ENCODE measurements at regions not wholly inside any gene's neighbourhood (a gene's known extent, or its start where the extent isn't known, plus 50 kb on each side); places are given as distances from the start of the nearest gene placed in this dataset.

- H3K9me3 Mint-ChIP-seq = peaks cover 10% of the 10 kb centered on the region
- no peak for DNase-seq (ENCODE audit: low read depth, low spot score)
- TF ChIP-seq CTCF (conservative IDR thresholded peaks at IDR 0.05) = no peak
- no peaks in the 10 kb centered on the region for H3K4me1 Mint-ChIP-seq
- no peaks in the 10 kb centered on the region for H3K27me3 Mint-ChIP-seq (ENCODE audit: low read depth)
- H3K4me3 Mint-ChIP-seq = no peak overlapping the region
- peaks cover 3% of the 10 kb centered on the region for H3K36me3 Mint-ChIP-seq (ENCODE audit: low read depth)
- H3K27ac Mint-ChIP-seq (ENCODE audit: unreplicated experiment) = no peak overlapping the region
Measured at GRCh38 chr4:74598611-74599325, 153.8 kb downstream of the AREG start.

- H3K4me1 Mint-ChIP-seq = no peaks in the 10 kb centered on the region
- H3K36me3 Mint-ChIP-seq (ENCODE audit: low read depth) = no peaks in the 10 kb centered on the region
- no peak overlapping the region for H3K27ac Mint-ChIP-seq (ENCODE audit: unreplicated experiment)
- H3K4me3 Mint-ChIP-seq = no peak overlapping the region
- TF ChIP-seq CTCF (conservative IDR thresholded peaks at IDR 0.05) = no peak
- no peaks in the 10 kb centered on the region for H3K27me3 Mint-ChIP-seq (ENCODE audit: low read depth)
- peaks cover 4% of the 10 kb centered on the region for H3K9me3 Mint-ChIP-seq
- DNase-seq (ENCODE audit: low read depth, low spot score) = no peak
Measured at GRCh38 chr4:74603186-74603585, 158.2 kb downstream of the AREG start.

- Mint-ChIP-seq H3K36me3 (ENCODE audit: low read depth) (no peaks in the 10 kb centered on the region), H3K4me1 (no peaks in the 10 kb centered on the region), H3K27ac (ENCODE audit: unreplicated experiment) (no peak overlapping the region), H3K4me3 (no peak overlapping the region), H3K27me3 (ENCODE audit: low read depth) (no peaks in the 10 kb centered on the region), H3K9me3 (no peaks in the 10 kb centered on the region)
- TF ChIP-seq CTCF (conservative IDR thresholded peaks at IDR 0.05) = no peak
- DNase-seq (ENCODE audit: low read depth, low spot score) = no peak
Measured at GRCh38 chr4:74608151-74608949, 163.4 kb downstream of the AREG start.

- Mint-ChIP-seq H3K27me3 (ENCODE audit: low read depth) (no peaks in the 10 kb centered on the region), H3K27ac (ENCODE audit: unreplicated experiment) (no peak overlapping the region), H3K36me3 (ENCODE audit: low read depth) (no peaks in the 10 kb centered on the region), H3K9me3 (no peaks in the 10 kb centered on the region), H3K4me1 (no peaks in the 10 kb centered on the region), H3K4me3 (no peak overlapping the region)
- no peak for DNase-seq (ENCODE audit: low read depth, low spot score)
- no peak for TF ChIP-seq CTCF (conservative IDR thresholded peaks at IDR 0.05)
Measured at GRCh38 chr4:74610491-74610890, 165.6 kb downstream of the AREG start.

- no peak overlapping the region for H3K27ac Mint-ChIP-seq (ENCODE audit: unreplicated experiment)
- no peaks in the 10 kb centered on the region for H3K27me3 Mint-ChIP-seq (ENCODE audit: low read depth)
- TF ChIP-seq CTCF (conservative IDR thresholded peaks at IDR 0.05) = no peak
- H3K4me3 Mint-ChIP-seq = no peak overlapping the region
- no peaks in the 10 kb centered on the region for H3K36me3 Mint-ChIP-seq (ENCODE audit: low read depth)
- H3K4me1 Mint-ChIP-seq = no peaks in the 10 kb centered on the region
- peaks cover 5% of the 10 kb centered on the region for H3K9me3 Mint-ChIP-seq
- no peak for DNase-seq (ENCODE audit: low read depth, low spot score)
Measured at GRCh38 chr4:74612837-74613236, 167.9 kb downstream of the AREG start.

Measured in neural crest cell (in vitro differentiated cells).